Immature natural killer cell (primary cell): ENCODE measurements at regions not wholly inside any gene's neighbourhood (a gene's known extent, or its start where the extent isn't known, plus 50 kb on each side); places are given as distances from the start of the nearest gene placed in this dataset.
"Not testable (repeated sequence)": the region's sequence is repeated elsewhere in the genome, so short reads cannot be mapped to it uniquely, and the experiment has no call there.

Experiments
- DNase-seq, 3 donors: peaks; one replicate each; pipeline ENCODE4 v3.0.0; 2022; ENCODE audit warnings: mixed read lengths in 1 of 3
- H3K27ac Mint-ChIP-seq, 6 donors: one replicate each; pipeline ENCODE4 v1.8.0; 2020; ENCODE audit warnings: mixed read lengths in 6 of 6, mild to moderate bottlenecking in 5 of 6, inconsistent platforms in 4 of 6, moderate library complexity in 3 of 6
- H3K27me3 Mint-ChIP-seq, 3 donors: one replicate each; pipeline ENCODE4 v1.8.0; 2020 to 2021; ENCODE audit warnings: low read depth in 3 of 3, mild to moderate bottlenecking in 3 of 3, mixed read lengths in 3 of 3, moderate library complexity in 3 of 3, inconsistent platforms in 1 of 3
- H3K36me3 Mint-ChIP-seq, 3 donors: one replicate each; pipeline ENCODE4 v1.8.0; 2020; ENCODE audit warnings: mixed read lengths in 3 of 3, inconsistent platforms in 2 of 3, mild to moderate bottlenecking in 2 of 3
- H3K4me1 Mint-ChIP-seq, 2 donors: one replicate each; pipeline ENCODE4 v1.8.0; 2020; ENCODE audit warnings: inconsistent platforms in 2 of 2, mild to moderate bottlenecking in 2 of 2, mixed read lengths in 2 of 2, moderate library complexity in 1 of 2
- H3K4me3 Mint-ChIP-seq, 5 donors: one replicate each; pipeline ENCODE4 v1.8.0; 2020; ENCODE audit warnings: mild to moderate bottlenecking in 5 of 5, mixed read lengths in 5 of 5, inconsistent platforms in 3 of 5, moderate library complexity in 3 of 5
- H3K9me3 Mint-ChIP-seq, 6 donors: one replicate each; pipeline ENCODE4 v1.8.0; 2020; ENCODE audit warnings: mild to moderate bottlenecking in 6 of 6, mixed read lengths in 6 of 6, inconsistent platforms in 4 of 6, moderate library complexity in 3 of 6

DNA sequence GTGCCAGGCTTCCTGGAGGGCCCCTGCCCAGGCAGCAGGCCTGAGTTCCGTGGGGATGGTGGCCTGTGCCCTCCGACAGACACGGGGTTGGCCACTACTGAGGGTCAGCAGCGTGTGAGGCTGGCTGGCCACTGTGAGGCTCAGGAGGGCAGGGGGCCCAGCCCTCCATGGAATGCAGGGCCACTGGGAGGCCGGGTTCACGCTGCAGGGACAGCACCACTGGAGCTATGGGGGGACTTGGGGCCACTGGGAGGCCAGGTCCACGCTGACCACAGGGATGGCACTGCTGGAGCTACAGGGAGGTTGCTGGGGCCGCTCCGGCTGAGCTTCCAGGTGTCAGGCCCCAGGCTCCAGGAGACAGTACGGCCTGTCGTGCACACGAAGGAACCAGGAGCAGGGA lies 116.7 kb upstream of the ZNF469 start:
- H3K4me3 Mint-ChIP-seq, DNase-seq, H3K27ac Mint-ChIP-seq, H3K27me3 Mint-ChIP-seq, H3K36me3 Mint-ChIP-seq, H3K4me1 Mint-ChIP-seq, H3K9me3 Mint-ChIP-seq: not testable (repeated sequence)

GRCh38 chr16:88266935-88267551 lies 115.7 kb upstream of the ZNF469 start:
- not testable (repeated sequence) for H3K27me3 Mint-ChIP-seq, H3K27ac Mint-ChIP-seq, H3K4me3 Mint-ChIP-seq, H3K4me1 Mint-ChIP-seq, DNase-seq, H3K36me3 Mint-ChIP-seq, H3K9me3 Mint-ChIP-seq

DNA sequence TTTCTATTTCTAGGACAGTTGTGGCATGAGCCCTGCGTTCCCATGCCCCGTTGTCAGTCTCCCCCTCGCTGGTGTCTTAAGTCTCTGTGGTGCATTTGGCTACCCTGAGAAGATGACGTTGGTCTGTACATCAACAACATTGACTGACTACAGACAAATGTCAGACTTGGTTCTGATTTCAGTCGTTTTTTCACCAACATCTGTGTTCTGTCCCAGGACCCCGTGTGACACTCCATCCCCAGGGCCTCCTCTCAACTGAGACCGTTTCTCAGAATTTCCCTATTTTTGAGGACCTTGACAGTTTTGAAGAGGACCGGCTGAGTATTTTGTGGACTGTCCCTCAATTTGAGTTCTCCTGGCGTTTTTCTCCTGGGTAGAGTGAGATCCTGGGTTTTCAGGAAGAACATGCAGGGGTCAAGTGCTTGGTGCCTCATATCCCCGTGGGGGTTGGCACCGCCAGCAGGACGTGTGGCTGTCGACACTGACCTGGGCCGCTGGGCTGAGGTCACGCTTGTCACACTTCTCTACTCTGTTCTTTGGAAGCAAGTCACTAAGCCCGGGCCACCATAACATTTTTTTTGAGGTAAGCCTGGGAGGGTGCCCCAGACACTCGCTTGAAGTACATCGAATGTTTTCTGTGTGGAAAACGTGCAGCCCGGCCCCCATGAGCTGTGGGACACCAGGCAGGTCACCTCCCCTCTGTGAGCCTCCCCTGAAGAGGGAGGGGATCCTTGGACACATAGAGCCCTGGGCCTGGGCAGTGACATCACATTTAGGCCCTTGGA lies 114.4 kb upstream of the ZNF469 start:
- not testable (repeated sequence) for H3K9me3 Mint-ChIP-seq, H3K4me3 Mint-ChIP-seq, H3K27ac Mint-ChIP-seq, H3K36me3 Mint-ChIP-seq, H3K27me3 Mint-ChIP-seq, H3K4me1 Mint-ChIP-seq, DNase-seq

DNA sequence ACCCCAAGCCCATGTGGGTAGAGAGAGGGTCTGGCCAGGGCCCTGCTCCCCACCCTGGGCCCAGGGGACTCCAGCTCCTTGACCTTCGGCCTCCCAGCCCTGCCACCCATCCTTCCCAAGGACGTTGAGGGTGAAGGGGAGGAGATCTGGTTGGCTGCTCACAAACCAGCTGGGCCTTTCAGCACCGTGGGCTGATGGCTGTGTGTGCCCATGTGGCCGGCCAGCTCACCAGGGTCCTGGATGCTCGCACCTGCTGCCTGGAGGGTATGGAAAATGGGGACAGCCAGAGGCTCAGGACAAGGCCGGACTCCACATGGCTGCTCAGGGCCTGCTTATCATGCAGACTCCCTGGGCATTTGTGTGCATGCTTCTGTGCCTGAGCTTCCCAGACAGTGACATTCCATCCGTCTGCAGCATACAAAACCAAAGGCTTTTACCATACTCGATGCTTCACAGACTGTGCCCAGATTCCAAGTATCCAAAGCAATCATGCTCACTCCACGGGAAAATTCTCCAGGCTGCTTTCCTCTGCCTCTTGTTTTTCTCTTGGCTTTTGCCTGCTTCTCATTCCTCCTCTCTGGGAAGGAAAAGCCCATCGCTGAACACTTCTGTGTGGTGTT lies 112.5 kb upstream of the ZNF469 start:
- not testable (repeated sequence) for H3K27me3 Mint-ChIP-seq, H3K4me3 Mint-ChIP-seq, H3K9me3 Mint-ChIP-seq, H3K4me1 Mint-ChIP-seq, DNase-seq, H3K36me3 Mint-ChIP-seq, H3K27ac Mint-ChIP-seq

- H3K4me3 Mint-ChIP-seq, H3K27ac Mint-ChIP-seq: not testable (repeated sequence)
Measured at GRCh38 chr16:88271296-88271695, 111.5 kb upstream of the ZNF469 start.

DNA sequence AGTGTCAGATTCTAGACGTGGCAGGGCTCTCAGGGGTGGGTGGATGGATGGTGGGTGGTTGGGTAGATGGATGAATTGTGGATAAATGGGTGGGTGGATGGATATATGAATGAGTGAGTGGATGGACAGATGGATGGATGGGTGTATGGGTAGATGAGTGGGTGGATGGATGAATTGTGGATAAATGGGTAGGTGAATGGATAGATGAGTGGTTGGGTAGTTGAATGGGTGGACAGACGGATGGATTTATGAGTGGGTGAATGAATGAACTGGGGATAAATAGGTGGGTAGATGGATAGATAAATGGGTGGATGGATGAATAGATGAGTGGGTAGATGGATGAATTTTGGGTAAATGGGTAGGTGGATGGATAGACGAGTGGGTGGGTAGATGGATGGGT lies 111.0 kb upstream of the ZNF469 start:
- H3K27ac Mint-ChIP-seq, H3K36me3 Mint-ChIP-seq, H3K4me1 Mint-ChIP-seq, H3K4me3 Mint-ChIP-seq, H3K27me3 Mint-ChIP-seq, DNase-seq, H3K9me3 Mint-ChIP-seq: not testable (repeated sequence)

More at GRCh38 chr16:88271296-88271695, 111.5 kb upstream of the ZNF469 start:
- H3K4me1 Mint-ChIP-seq, H3K36me3 Mint-ChIP-seq, H3K9me3 Mint-ChIP-seq, DNase-seq, H3K27me3 Mint-ChIP-seq: not testable (repeated sequence)

- H3K4me3 Mint-ChIP-seq, H3K9me3 Mint-ChIP-seq, H3K27me3 Mint-ChIP-seq, DNase-seq, H3K27ac Mint-ChIP-seq, H3K4me1 Mint-ChIP-seq, H3K36me3 Mint-ChIP-seq: not testable (repeated sequence)
Measured at GRCh38 chr16:88272437-88272836, 110.3 kb upstream of the ZNF469 start.

DNA sequence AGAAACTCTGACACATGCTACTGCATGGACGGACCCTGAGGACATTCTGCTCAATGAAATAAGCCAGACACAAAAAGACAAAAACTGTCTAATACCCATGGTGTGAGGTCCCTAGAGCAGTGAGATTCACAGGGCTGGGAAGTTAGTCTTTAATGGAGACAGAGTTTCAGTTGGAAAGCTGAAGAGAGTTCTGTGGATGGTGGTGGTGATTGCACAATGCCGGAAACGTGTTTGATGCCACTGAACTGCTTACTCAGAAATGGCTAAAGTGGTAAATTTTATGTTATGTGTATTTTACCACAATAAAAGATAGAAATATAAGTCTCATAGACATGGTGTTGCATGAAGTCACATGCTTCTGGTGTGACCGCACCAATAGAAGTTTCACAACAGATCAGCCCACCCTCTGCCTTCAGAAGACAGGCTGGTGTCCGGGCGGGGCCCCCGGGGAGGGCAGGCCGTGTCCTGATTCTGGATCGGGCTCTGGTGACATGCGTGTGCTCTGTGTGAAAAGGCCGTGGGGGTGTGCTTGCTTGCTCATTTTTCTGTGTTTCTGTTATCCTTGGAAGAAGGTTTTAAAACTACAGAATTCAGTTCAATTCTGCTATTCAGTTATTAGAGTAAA lies 108.5 kb upstream of the ZNF469 start:
- not testable (repeated sequence) for DNase-seq, H3K27ac Mint-ChIP-seq, H3K4me3 Mint-ChIP-seq, H3K4me1 Mint-ChIP-seq, H3K27me3 Mint-ChIP-seq, H3K9me3 Mint-ChIP-seq, H3K36me3 Mint-ChIP-seq

DNA sequence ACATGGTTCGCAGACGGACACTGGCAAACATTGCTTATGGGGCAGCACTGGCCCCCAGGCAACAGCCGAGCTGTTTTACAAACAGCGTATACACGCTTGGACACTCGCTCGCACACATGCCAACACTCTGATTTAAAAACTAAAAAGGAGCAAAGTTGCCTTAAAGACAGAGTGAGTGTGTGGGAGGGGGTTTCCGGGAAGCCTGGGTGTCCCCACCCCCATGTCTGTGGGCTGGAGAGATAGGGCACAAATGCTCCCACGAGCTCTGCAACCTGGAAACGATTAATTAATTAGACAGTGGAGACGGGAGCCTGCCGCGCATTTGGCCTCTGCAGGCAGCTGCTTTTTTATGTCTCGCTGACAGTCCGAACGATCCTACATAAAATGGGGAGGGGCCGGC lies 107.9 kb upstream of the ZNF469 start:
- Mint-ChIP-seq H3K27ac (no peak overlapping the region), H3K9me3 (no peaks in the 10 kb centered on the region), H3K4me1 (no peaks in the 10 kb centered on the region), H3K4me3 (no peak overlapping the region), H3K27me3 (peaks cover 0 to 3% (median 0%) of the 10 kb centered on the region in 3 donors), H3K36me3 (no peaks in the 10 kb centered on the region)
- no peak for DNase-seq

DNA sequence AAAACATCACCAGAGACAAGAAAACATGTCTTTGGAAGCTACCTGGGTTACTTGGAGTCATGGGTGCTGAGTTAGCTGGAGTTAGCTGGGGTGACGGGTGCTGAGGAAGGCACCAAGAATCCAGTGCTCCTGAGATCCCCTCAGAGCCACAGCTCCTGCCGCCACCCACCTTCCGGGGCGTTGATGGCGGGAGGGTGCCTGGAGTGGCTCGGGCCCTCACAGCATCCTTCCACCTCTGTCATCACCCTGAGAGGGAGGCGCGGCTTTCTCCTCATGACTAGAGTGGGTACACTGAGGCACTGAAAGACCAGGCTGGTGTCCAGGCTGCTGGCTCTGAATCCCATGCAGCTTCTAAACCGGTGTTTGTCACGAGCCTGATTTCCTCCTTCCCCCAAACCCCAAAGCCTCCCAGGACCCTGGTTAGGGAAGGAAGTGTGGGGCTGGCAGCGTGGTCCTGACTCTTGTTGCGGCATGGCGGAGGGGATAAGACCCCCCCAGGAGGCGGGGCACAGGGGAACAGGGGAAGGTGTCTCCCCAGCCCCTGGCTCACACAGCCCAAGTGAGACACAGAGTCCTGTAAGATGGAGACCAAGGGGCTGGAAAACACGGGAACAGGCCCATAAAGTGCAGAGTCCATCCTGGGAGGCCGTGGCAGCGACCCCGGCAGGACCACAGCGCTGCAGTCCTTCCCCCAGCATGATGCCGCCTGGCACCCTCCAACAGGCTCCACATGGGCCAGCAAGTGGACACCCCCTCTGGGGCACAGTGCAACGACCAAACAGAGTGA lies 107.2 kb upstream of the ZNF469 start:
- H3K27ac Mint-ChIP-seq, H3K4me1 Mint-ChIP-seq, H3K9me3 Mint-ChIP-seq, H3K4me3 Mint-ChIP-seq, H3K36me3 Mint-ChIP-seq, H3K27me3 Mint-ChIP-seq, DNase-seq: not testable (repeated sequence)

GRCh38 chr16:88276123-88276588 lies 106.6 kb upstream of the ZNF469 start:
- H3K4me3 Mint-ChIP-seq, H3K36me3 Mint-ChIP-seq, H3K27ac Mint-ChIP-seq, H3K4me1 Mint-ChIP-seq, H3K27me3 Mint-ChIP-seq, H3K9me3 Mint-ChIP-seq, DNase-seq: not testable (repeated sequence)

- H3K27me3 Mint-ChIP-seq = peaks cover 0 to 3% (median 0%) of the 10 kb centered on the region in 3 donors
- no peak overlapping the region for H3K4me3 Mint-ChIP-seq
- no peaks in the 10 kb centered on the region for H3K36me3 Mint-ChIP-seq
- H3K27ac Mint-ChIP-seq = no peak overlapping the region
- no peaks in the 10 kb centered on the region for H3K4me1 Mint-ChIP-seq
- no peak for DNase-seq
- H3K9me3 Mint-ChIP-seq = no peaks in the 10 kb centered on the region
Measured at GRCh38 chr16:88276591-88276990, 106.2 kb upstream of the ZNF469 start.

DNA sequence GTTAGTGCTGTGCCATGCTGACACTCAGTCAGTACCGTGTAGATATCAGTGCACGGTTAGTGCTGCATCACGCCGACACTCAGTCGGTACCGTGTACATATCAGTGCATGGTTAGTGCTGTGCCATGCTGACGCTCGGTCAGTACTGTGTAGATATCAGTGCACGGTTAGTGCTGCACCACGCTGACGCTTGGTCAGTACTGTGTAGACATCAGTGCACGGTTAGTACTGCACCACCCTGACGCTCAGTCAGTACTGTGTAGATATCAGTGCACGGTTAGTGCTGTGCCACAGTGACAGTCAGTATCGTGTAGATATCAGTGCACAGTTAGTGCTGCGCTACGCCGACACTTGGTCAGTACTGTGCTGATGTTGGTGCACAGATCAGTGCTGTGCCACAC lies 102.8 kb upstream of the ZNF469 start:
- DNase-seq = no peak
- Mint-ChIP-seq H3K27ac (no peak overlapping the region), H3K4me3 (no peak overlapping the region), H3K9me3 (no peaks in the 10 kb centered on the region), H3K36me3 (no peaks in the 10 kb centered on the region), H3K27me3 (peaks cover 0 to 2% (median 0%) of the 10 kb centered on the region in 3 donors), H3K4me1 (no peaks in the 10 kb centered on the region)
